Kidney (tissue), 13 donors: ENCODE measurements at regions not wholly inside any gene's neighbourhood (a gene's known extent, or its start where the extent isn't known, plus 50 kb on each side); places are given as distances from the start of the nearest gene placed in this dataset.

Source experiments
- DNase-seq, 5 donors: peaks; one replicate each; pipeline ENCODE4 v3.0.0-alpha.2; 2013 to 2020
- FAIRE-seq: peaks from 2 replicates; lab custom pipeline; 2012; peaks lifted over from hg19 to GRCh38; lab: Jason Lieb, UNC
- H3K27ac ChIP-seq, 2 donors: one replicate each; pipeline ENCODE4 v1.7.0; 2013; ENCODE audit warnings: low read depth in 2 of 2, low read length in 2 of 2, inconsistent platforms in 1 of 2
- H3K27me3 ChIP-seq: one replicate; pipeline ENCODE4 v1.7.1; 2013; ENCODE audit warnings: low read length, inconsistent platforms; ENCODE audit not compliant: control insufficient read depth, insufficient read depth
- H3K36me3 ChIP-seq, 3 donors: one replicate each; pipeline versions ENCODE4 v1.7.0 to v1.7.1; 2013; ENCODE audit warnings: low read length in 3 of 3, control low read depth in 1 of 3, inconsistent platforms in 1 of 3; ENCODE audit not compliant: insufficient read depth in 3 of 3, control insufficient read depth in 2 of 3
- H3K4me1 ChIP-seq, 3 donors: one replicate each; pipeline versions ENCODE4 v1.7.0 to v1.7.1; 2013; ENCODE audit warnings: low read length in 3 of 3, inconsistent platforms in 1 of 3, low read depth in 1 of 3; ENCODE audit not compliant: control insufficient read depth in 2 of 3, insufficient read depth in 2 of 3
- H3K4me3 ChIP-seq, 3 donors: one replicate each; pipeline versions ENCODE4 v1.7.0 to v1.8.1; 2013; ENCODE audit warnings: low read length in 3 of 3, control low read depth in 1 of 3, inconsistent platforms in 1 of 3
- H3K9ac ChIP-seq, 3 donors: one replicate each; pipeline versions ENCODE4 v1.7.0 to v1.7.1; 2013; ENCODE audit warnings: low read length in 3 of 3, control low read depth in 1 of 3, inconsistent platforms in 1 of 3
- H3K9me3 ChIP-seq, 3 donors: one replicate each; pipeline versions ENCODE4 v1.7.0 to v1.7.1; 2013; ENCODE audit warnings: low read length in 3 of 3, control low read depth in 1 of 3, inconsistent platforms in 1 of 3; ENCODE audit not compliant: control insufficient read depth in 2 of 3, insufficient read depth in 1 of 3
- CTCF ChIP-seq: IDR thresholded peaks from 3 replicates; pipeline ENCODE4 v1.5.1; 2012; ENCODE audit warnings: mild to moderate bottlenecking, moderate library complexity, borderline replicate concordance; ENCODE audit not compliant: insufficient read depth; ENCODE audit errors: extremely low read depth
- intact Hi-C: fragments of 100-400 bp; cut with DNase I; formaldehyde crosslinking; loops from one replicate; pipeline ENCODE4 v1.11.1; 2022
- donor health status: control.
- donor health status: control.
- donor health status: control.
- donor health status: control.
- donor health status: control.
- donor health status: DM: yes; HTN: yes; CAD: no.
- donor health status: Normal renal cell carcinoma (clear cell type).

- no peak for DNase-seq
- Histone ChIP-seq H3K4me1 (peaks cover 3 to 5% (median 4%) of the 10 kb centered on the region in 3 donors), H3K4me3 (no peak overlapping the region), H3K27me3 (no peaks in the 10 kb centered on the region), H3K36me3 (no peaks in the 10 kb centered on the region), H3K27ac (no peak overlapping the region), H3K9me3 (no peaks in the 10 kb centered on the region), H3K9ac (no peak overlapping the region)
- intact Hi-C loops: no loop called here
- no peak for TF ChIP-seq CTCF
- no peak for FAIRE-seq
Observed at GRCh38 chr9:16312116-16312515, 558.4 kb downstream of the BNC2 start.

GRCh38 chr9:16312962-16313546 is 557.4 kb downstream of the BNC2 start:
- no peak overlapping the region for H3K4me3 ChIP-seq
- no peaks in the 10 kb centered on the region for H3K36me3 ChIP-seq
- no peak overlapping the region for H3K27ac ChIP-seq
- no peaks in the 10 kb centered on the region for H3K27me3 ChIP-seq
- no peak for TF ChIP-seq CTCF
- intact Hi-C loops: no loop called here
- FAIRE-seq (no peak), DNase-seq (no peak)
- no peak overlapping the region for H3K9ac ChIP-seq
- peaks cover 0 to 3% (median 2%) of the 10 kb centered on the region in 3 donors for H3K4me1 ChIP-seq
- no peaks in the 10 kb centered on the region for H3K9me3 ChIP-seq

GRCh38 chr9:16314476-16314875 is 556.0 kb downstream of the BNC2 start:
- Histone ChIP-seq H3K36me3 (no peaks in the 10 kb centered on the region), H3K9ac (no peak overlapping the region), H3K27me3 (no peaks in the 10 kb centered on the region), H3K9me3 (no peaks in the 10 kb centered on the region), H3K4me3 (no peak overlapping the region), H3K4me1 (peaks cover 0 to 3% (median 2%) of the 10 kb centered on the region in 3 donors), H3K27ac (no peak overlapping the region)
- TF ChIP-seq CTCF: no peak
- no peak for DNase-seq
- no peak for FAIRE-seq
- intact Hi-C loops: no loop called here

GRCh38 chr9:16315720-16316119 is 554.8 kb downstream of the BNC2 start:
- intact Hi-C loops: no loop called here
- H3K9me3 ChIP-seq: no peaks in the 10 kb centered on the region
- H3K27ac ChIP-seq: no peak overlapping the region
- DNase-seq (peak in 1 of 5 donors; percentile 43), FAIRE-seq (no peak)
- H3K9ac ChIP-seq: no peak overlapping the region
- H3K4me3 ChIP-seq: no peak overlapping the region
- no peaks in the 10 kb centered on the region for H3K36me3 ChIP-seq
- TF ChIP-seq CTCF: no peak
- no peaks in the 10 kb centered on the region for H3K27me3 ChIP-seq
- peaks cover 0 to 1% (median 0%) of the 10 kb centered on the region in 3 donors for H3K4me1 ChIP-seq
